GM21786 (cell line): ENCODE measurements at regions not wholly inside any gene's neighbourhood (a gene's known extent, or its start where the extent isn't known, plus 50 kb on each side); places are given as distances from the start of the nearest gene placed in this dataset.
"Not testable (repeated sequence)": the region's sequence is repeated elsewhere in the genome, so short reads cannot be mapped to it uniquely, and the experiment has no call there.

ENCODE experiments used
- ATAC-seq: cut with Tn5 transposase; IDR thresholded peaks from one replicate; pipeline ENCODE4 v1.9.1; 2021; ENCODE audit not compliant: unreplicated experiment

DNA sequence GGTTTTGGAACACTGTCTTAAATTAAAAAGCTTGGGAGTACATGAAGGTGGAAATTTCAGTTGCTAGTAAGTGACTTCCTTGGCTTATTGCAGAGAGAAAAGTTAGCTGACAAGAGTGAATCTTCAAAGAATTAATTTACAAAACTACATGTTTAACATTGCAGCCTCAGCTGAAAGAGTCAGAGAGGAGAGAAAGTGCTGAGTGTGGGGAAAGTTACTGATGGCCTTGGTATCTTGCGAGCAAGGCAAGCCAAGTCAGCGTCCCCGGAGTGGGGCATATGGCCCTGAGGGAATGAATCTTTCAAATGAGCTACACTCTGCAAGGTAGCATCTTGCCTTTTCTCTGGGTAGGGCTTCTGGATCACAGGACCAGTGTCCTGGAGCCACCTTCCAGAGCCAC, 131.3 kb downstream of the LPIN1 start:
- ATAC-seq, result no peak

DNA sequence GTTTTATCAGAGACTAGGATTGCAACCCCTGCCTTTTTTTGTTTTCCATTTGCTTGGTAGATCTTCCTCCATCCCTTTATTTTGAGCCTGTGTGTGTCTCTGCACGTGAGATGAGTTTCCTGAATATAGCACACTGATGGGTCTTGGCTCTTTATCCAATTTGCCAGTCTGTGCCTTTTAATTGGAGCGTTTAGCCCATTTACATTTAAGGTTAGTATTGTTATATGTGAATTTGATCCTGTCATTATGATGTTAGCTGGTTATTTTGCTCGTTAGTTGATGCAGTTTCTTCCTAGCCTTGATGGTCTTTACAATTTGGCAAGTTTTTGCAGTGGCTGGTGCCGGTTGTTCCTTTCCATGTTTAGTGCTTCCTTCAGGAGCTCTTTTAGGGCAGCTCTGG, 138.8 kb downstream of the LPIN1 start:
- ATAC-seq, result not testable (repeated sequence)

DNA sequence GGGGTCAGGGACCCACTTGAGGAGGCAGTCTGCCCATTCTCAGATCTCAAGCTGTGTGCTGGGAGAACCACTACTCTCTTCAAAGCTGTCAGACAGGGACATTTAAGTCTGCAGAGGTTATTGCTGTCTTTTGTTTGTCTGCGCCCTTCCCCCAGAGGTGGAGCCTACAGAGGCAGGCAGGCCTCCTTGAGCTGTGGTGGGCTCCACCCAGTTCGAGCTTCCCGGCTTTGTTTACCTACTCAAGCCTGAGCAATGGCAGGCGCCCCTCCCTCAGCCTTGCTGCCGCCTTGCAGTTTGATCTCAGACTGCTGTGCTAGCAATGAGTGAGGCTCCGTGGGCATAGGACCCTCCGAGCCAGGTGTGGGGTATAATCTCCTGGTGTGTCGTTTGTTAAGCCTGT, 140.5 kb downstream of the LPIN1 start:
- not testable (repeated sequence) for ATAC-seq

DNA sequence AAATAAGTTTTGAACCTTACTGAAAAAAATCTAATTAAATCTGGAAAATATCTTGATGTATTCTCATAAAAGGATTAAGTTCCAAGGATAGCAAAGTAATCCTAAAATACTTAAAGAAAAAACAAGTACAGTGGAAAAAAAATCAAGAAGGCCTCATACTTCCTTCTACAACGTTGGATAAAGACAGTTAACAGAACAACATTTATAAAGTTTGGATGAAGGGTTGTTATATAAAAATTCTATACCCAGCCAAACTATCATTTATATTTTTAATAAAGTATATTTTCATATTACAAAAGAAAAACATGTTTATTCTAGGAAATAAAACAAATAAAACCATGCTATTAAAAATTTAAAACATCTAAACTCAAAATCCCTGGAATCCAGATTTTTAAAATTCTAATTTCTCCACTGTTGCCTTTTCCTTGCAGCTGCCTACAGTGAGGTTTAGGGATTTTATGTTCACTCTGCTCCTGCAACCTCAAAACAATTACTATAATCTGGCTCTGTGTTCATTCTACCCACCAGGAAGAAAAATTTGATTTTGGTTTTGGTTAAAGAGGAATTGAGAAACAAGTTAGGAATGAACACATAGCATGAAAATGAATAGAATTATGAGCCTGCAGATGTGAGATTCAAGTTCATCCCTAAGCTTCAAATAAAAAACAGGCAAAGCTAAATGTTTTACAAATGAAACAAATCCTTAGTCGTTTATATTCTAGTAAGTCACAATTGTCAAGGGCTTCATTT, 142.8 kb downstream of the LPIN1 start:
- no peak for ATAC-seq

DNA sequence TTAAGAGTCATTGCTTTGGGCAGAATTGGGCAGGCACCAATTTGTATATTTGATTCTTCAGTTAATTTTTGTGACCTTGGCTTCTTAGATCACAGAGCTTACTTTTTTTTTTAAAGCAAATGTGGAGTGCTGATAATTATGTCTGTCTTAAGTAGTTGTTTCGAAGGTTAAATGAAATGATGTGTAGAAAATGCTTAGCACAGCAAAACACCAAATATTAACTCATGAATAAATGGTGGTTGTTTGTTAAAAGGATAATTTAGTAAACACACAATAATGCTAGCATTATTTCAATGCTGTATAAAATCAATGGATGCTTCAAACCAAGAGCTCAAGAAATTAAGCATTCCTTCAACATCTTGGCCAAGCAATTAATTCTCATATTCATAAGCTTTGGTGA, 143.4 kb downstream of the LPIN1 start:
- ATAC-seq, result no peak

DNA sequence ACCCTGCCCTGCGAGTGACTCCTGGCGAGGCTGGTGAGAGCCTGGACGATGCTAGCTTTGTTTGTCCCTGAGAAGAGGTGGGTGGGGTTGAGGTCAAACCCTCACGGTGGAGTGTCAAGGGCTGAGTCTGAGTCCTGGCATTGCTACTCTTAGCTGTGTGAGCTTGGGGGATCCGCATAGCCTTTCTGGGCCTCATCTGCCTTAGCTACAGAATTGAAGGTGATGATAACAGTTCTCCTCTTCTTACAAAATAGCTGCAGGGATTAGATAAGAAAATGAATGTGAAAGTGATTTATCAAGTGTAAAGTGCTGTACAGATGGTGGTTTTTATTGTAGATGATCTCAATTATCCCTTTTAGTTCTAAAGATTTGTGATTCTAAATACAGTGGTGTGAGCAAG, 144.6 kb downstream of the LPIN1 start:
- ATAC-seq, result no peak

DNA sequence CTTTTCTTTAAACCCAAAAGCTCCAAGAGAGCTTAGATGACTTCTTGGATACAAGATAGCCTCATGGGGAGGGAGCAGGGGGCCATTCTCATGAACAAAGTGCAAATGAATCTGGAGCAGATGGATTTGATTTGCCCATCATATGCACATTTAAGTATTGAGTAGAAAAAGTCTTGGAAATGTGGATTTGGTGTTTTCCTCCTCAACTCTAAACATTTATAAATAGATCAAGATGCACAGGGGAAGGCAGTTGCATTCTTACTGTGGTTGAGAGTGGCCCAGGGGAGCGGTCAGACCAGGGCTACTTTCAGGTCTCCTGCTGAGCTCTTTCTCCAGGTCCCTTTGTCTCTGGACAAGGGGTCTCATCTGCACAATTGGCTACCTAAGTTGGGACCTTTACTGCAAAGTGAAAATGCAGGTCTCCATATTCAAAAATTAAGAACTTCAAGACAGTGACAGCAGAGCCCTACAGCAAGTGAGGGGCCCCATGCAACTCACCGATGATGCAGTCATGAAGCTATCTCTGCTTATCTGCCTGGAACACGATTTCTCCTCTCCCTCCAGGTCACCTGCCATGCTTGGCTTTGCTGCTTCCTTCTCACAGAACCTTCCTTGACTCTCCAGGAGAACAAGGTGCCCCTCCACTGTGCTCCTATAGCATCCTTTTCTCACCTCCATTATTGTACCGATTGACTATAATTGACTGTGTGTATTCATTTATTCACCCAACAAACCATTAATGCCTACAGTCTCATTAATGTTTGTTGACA, 145.4 kb downstream of the LPIN1 start:
- no peak for ATAC-seq

DNA sequence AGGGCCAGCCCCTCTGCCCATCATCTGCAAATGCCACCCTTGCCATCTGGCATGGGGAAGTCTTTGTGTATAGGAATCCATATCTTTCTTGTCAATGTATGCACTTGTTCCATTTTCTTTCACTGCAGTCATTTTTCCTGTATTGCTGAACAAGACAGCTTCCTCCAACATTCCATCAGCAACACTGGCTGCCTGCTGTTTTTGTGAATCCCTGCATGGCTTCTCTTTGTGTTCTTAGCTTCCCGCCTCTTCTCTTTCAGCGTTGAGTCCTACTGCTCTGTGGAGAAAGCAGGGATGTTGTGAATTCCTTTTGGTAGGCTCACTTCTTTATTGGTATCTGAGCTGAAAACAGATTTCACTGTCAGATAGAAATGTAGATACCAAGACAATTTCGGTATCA, 150.0 kb downstream of the LPIN1 start:
- no peak for ATAC-seq

DNA sequence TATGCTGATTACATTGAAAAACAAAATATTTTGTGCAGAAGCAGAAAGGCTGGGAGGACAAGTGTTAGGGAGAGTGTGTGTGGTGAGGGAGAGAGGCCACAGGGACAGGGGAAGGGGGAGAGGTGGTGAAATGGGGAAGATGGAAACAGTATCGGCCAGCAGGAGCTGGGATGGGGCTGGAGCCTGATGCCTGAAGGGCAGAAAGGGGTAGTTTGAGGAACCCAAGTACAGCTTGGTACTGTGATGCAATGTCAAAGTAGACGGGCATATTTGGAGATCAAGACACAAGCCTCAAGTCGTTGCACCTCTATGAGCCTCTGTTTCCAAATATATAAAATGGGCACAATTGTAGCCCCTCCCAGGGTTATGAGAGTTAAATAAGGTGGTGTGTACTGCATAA, 152.1 kb downstream of the LPIN1 start:
- ATAC-seq, result no peak

DNA sequence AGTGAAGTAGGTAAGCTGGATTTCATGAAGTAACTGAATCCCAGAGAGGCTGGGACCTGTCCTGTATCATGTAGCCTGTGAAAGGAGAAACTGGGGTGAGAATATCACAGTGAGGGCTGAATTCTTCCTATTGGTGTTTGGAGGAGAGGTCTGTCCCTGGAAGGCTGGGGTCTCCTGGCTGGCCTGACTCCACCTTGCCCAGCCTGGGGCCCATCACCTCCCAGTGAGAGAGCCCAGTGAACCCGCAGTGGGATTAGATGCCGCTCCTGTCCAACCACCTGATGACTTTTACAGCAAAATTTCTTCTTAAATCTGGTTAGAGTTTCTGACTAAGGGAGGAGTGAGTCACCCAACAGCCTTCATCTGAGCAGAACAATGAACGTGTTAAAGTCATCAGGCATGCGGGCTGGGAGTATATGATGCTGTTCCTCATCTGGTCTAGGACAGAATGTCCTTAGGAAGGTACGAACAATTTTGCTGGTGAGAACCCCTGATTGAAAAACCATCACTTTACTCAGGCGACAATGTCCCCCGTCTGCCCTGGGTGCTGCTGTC, 152.9 kb downstream of the LPIN1 start:
- no peak for ATAC-seq

DNA sequence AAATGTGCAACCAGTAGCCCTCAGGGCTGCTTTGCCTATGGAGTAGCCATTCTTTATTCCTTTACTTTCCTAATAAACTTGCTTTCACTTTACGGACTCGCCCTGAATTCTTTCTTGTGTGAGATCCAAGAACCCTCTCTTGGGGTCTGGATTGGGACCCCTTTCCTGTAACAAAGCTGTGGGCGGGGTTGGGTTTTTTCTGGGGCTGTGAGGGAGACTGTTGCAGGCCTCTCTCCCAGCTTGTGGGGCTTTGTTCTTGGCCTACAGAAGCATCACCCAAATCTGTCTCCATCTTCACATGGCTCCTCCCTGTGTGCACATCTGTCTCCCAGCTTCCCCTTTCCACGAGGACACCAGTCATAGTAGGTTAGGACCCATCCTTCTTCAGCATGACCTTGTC, 154.5 kb downstream of the LPIN1 start:
- ATAC-seq, result not testable (repeated sequence)

DNA sequence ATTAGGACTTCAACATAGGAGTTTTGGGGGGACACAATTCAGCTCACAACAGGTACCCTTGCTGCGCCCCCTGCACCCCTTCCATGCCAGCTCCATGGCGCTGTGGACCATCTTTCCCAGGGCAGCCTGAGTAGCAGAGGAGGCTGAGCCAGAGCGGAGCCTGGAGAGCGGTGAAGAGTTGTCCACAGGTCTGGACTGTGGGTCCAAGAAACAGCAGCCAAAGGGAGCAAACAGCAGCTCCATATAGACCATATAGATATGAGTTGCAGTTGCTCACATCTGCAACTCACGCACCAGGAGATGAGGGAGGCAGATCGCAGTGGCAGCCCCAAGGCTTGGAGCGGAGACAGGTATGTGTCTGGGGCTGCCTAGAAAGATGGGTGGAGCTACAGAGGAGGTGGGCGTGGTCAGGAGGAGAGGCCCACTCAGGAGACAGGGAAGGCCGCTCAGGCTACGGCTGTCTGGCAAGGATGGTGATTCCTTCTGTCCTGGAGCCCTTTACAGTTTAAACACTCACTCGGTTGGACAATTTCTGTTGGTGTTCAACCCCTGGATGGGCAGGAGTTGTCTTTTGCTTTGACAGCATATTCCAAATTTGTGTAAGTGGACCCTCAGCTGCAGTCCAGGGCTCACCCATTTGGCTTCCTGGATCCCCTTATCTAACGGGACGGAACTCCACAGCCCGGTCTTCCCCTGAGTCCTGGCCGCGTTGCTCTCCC, 155.1 kb downstream of the LPIN1 start:
- ATAC-seq, result no peak

DNA sequence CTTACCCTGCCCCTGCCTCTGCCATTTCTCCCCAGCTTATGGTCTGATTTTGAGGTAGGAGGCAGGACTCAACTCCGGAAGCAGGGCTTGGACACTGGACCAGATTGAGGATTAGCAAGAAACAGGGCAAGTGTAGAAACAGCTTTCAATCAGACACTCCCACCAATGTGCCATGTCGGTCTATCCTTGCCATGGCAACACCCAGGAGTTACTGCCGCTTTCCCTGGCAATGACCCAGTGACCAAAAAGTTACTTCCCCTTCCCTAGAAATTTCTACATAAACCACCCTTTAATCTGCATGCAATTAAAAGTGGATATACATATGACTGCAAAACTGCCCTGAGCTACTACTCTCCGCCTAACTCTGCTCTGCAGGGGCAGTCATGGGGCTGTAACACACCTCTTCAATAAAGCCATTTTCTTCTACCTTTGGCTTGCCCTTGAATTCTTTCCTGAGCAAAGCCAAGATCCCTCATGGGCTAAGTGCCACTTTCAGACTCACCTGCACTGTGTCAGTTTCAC, 156.7 kb downstream of the LPIN1 start:
- ATAC-seq, result no peak

DNA sequence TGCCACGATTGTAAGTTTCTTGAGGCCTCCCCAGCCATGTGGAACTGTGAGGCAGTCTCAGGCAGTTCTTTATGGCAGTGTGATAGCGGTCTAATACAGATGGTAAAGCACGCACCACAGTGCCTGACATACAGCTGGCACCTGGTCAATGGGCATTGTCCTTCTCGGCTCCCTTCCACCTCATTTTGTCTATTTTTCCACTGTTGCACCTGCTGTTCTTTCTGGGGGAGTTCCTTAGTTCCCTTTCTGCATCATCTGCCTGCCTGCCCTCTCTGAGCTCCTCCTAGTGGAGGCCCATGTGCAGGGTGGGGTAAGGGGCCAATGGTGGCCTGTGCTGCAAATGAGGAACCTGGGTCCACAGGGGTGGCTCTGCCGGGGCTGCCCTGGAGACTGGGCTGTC, 157.6 kb downstream of the LPIN1 start:
- ATAC-seq, result peak; percentile 64

DNA sequence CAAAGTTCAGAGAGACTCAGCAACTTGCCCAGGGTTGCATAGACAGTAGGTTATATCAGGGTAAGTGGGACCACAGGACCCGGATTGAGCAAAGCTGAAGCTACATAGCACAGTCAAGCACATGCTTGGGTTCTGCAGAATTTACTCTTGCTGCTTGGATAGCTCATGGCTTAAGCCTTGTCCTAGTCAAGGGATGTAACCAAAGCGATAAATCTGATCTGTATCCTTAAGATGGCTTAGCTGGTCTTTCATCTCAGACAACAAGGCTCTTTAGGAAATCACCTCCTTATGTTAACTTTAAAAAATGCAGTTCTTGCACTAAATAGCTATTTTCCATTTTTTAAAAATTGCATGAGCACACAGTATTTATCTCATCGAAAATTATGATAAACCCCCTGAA, 158.5 kb downstream of the LPIN1 start:
- no peak for ATAC-seq

DNA sequence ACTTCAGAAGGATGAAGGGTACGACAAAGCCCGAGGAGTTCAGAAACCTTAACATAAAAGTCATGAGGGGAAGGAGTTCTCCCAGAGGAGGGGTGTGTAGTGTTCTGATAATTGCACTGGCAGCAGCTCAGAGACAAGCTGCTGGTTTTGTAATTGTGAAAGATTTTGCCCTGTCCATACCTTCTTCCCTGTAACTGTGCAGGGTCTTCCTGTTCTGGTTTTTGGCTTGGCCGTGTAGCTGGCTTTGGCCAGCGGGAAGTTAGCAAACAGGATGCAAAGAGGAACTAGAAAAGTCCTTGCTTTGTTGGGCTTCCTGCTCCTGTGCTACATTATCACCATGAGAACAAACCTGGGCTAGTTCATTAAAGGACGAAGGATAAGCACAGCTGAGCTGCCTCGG, 160.8 kb downstream of the LPIN1 start:
- ATAC-seq, result no peak

DNA sequence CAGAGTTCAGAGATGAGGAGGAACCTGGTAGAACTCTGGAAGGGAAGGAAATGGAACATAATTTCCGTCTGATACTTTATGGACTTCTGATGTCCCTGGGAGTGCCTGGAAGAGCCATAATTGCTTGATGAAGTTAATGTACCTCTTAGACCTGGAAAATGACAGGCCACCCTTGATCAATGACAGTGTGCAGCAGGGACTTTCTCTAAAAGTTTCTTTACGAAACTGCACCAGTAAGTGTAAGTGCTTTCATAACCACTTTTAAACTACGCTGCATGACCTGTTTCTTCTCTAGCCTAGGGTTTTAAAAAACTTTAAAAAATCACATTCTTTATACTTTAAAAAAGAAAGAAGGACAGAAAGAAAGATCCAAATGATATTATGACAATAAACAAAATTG, 164.5 kb downstream of the LPIN1 start:
- no peak for ATAC-seq

DNA sequence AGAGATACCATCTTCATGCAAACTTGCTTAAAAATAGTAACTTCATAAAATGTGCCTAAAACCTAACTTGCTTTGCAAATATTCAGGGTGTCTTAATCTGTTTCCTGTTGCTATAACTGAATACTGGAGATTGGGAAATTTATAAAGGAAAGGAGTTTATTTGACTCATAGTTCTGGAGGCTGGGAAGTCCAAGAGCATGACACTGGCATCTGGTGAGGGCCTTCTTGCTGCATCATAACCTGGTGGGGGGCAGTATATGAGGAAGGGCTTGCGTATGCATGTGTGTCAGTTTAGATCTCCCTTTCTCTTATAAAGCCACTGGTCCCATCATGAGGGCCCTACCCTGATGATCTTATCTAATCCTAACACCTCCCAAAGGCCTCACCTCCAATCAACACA, 166.5 kb downstream of the LPIN1 start:
- ATAC-seq, result no peak

DNA sequence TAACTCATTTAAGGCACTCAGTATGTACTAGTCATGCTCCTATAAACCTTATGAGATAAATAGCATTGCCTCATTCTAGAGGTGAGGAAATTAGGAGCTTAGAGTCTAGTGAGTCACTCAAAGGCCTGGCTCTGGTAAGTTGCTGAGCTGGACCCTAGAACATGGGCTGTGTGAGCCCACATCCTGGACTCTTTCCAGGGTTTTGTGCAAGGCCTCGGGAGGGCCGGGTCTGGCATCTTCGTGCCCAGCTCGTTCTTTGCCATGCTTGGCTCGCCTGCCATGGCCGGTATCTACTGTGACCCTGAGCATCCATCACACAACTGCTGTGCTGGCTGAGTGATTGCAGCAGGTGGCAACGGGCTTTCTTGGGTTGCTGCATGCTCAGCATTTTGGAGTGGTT, 168.0 kb downstream of the LPIN1 start:
- ATAC-seq, result no peak

DNA sequence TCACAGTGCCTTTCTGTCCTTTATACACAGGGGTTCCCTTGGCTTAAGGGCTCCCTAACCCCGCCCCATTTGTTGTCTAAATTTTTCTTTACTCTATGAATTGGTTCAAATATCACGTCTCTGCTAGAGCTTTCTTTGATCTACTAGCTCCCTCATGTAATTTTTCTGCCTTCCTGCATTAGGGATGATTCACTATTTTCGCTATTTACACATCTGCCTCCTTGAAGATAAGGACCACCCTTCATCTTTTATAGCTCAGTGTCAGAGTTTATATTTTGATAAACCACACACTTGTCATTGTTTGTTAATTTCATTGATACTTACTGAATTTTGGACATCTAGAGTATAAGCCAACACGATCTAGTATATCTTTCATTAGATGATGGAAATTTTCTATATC, 169.2 kb downstream of the LPIN1 start:
- ATAC-seq, result no peak

DNA sequence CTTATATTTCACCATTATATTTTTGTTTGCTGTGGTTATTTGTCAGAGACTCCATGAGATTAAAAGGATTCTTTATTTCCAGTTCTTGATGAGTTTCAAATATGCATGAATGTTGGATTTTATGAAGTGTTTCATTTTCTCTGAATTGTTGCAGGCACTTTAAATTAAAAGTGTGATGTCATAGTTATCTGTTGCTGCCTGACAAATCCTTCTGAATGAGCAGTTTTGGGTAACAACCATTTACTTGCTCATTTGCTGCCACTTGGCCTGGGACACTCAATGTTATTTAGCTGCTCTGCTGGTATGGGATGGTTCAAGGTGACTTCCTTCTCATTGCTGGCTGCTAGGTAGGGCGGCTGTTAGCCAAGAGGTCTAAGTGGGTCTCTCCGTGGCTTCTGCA, 173.5 kb downstream of the LPIN1 start:
- ATAC-seq, result no peak
